Activated CD4-positive, alpha-beta T cell treated with anti-CD3 and anti-CD28 coated beads, Interleukin-2, Interleukin-6, amounts not matched to agents 100 ng/mL and 50 ng/mL, durations not matched to agents 16 hours and 8 hours (primary cell): ENCODE measurements at regions not wholly inside any gene's neighbourhood (a gene's known extent, or its start where the extent isn't known, plus 50 kb on each side); places are given as distances from the start of the nearest gene placed in this dataset.

Experiments used
- DNase-seq: peaks from one replicate; pipeline ENCODE4 v3.0.0-alpha.2; 2020

- no peak for DNase-seq
Observed at GRCh38 chr2:129300456-129300855, 679.0 kb upstream of the RAB6C start.

GRCh38 chr2:129301431-129301913 lies 678.0 kb upstream of the RAB6C start:
- DNase-seq: no peak

- no peak for DNase-seq
Observed at GRCh38 chr2:129302106-129302505, 677.4 kb upstream of the RAB6C start.

- DNase-seq: no peak
Observed at GRCh38 chr2:129302561-129303183, 676.8 kb upstream of the RAB6C start.

GRCh38 chr2:129314120-129314519 lies 665.3 kb upstream of the RAB6C start:
- DNase-seq: no peak

- no peak for DNase-seq
Observed at GRCh38 chr2:129318581-129319421, 660.7 kb upstream of the RAB6C start.

- DNase-seq: no peak
Observed at GRCh38 chr2:129319422-129319717, 660.1 kb upstream of the RAB6C start.

GRCh38 chr2:129320288-129320687 lies 659.2 kb upstream of the RAB6C start:
- DNase-seq: no peak

GRCh38 chr2:129324349-129324748 lies 655.1 kb upstream of the RAB6C start:
- DNase-seq: no peak

- DNase-seq: no peak
Observed at GRCh38 chr2:129325151-129325550, 654.3 kb upstream of the RAB6C start.

GRCh38 chr2:129329574-129329973 lies 649.9 kb upstream of the RAB6C start:
- no peak for DNase-seq

GRCh38 chr2:129330504-129330903 lies 649.0 kb upstream of the RAB6C start:
- no peak for DNase-seq

- DNase-seq: no peak
Observed at GRCh38 chr2:129331638-129332037, 647.8 kb upstream of the RAB6C start.

GRCh38 chr2:129334128-129334527 lies 645.3 kb upstream of the RAB6C start:
- no peak for DNase-seq

- no peak for DNase-seq
Observed at GRCh38 chr2:129334696-129335410, 644.6 kb upstream of the RAB6C start.

GRCh38 chr2:129336276-129336675 lies 643.2 kb upstream of the RAB6C start:
- no peak for DNase-seq

- DNase-seq: no peak
Observed at GRCh38 chr2:129337076-129337475, 642.4 kb upstream of the RAB6C start.

- DNase-seq: no peak
Observed at GRCh38 chr2:129345540-129345939, 633.9 kb upstream of the RAB6C start.

- no peak for DNase-seq
Observed at GRCh38 chr2:129347486-129348217, 631.8 kb upstream of the RAB6C start.

- DNase-seq: no peak
Observed at GRCh38 chr2:129354631-129355030, 624.8 kb upstream of the RAB6C start.

GRCh38 chr2:129361688-129362087 lies 617.8 kb upstream of the RAB6C start:
- DNase-seq: no peak

- no peak for DNase-seq
Observed at GRCh38 chr2:129366263-129366662, 613.2 kb upstream of the RAB6C start.

- DNase-seq: no peak
Observed at GRCh38 chr2:129367107-129367506, 612.4 kb upstream of the RAB6C start.
